ENCODE measurements at regions not wholly inside any gene's neighbourhood (a gene's known extent, or its start where the extent isn't known, plus 50 kb on each side); places are given as distances from the start of the nearest gene placed in this dataset.

GRCh38 chr10:130470286-130470685 lies 334.1 kb downstream of the GLRX3 start:
- DNase-seq, result no peak

- DNase-seq, result no peak
These were observed 334.8 kb downstream of the GLRX3 start for GRCh38 chr10:130470973-130471372.

- no peak for DNase-seq
These were observed 335.3 kb downstream of the GLRX3 start for GRCh38 chr10:130471486-130471885.

- DNase-seq, result no peak
These were observed 336.0 kb downstream of the GLRX3 start for GRCh38 chr10:130472236-130472635.

GRCh38 chr10:130474591-130474990 lies 338.4 kb downstream of the GLRX3 start:
- DNase-seq, result no peak

GRCh38 chr10:130477360-130477759 lies 341.2 kb downstream of the GLRX3 start:
- DNase-seq, result no peak

- no peak for DNase-seq
These were observed 343.0 kb downstream of the GLRX3 start for GRCh38 chr10:130479146-130479545.

GRCh38 chr10:130479926-130480325 lies 343.7 kb downstream of the GLRX3 start:
- DNase-seq, result no peak

- no peak for DNase-seq
These were observed 344.3 kb downstream of the GLRX3 start for GRCh38 chr10:130480491-130480890.

- DNase-seq, result no peak
These were observed 345.1 kb downstream of the GLRX3 start for GRCh38 chr10:130481076-130481930.

- no peak for DNase-seq
These were observed 345.7 kb downstream of the GLRX3 start for GRCh38 chr10:130481936-130482335.

- no peak for DNase-seq
These were observed 347.7 kb downstream of the GLRX3 start for GRCh38 chr10:130483691-130484467.

GRCh38 chr10:130484468-130485180 lies 348.4 kb downstream of the GLRX3 start:
- DNase-seq, result no peak

- DNase-seq, result no peak
These were observed 349.2 kb downstream of the GLRX3 start for GRCh38 chr10:130485236-130485957.

- DNase-seq, result no peak
These were observed 350.0 kb downstream of the GLRX3 start for GRCh38 chr10:130485958-130486895.

- DNase-seq, result no peak
These were observed 350.7 kb downstream of the GLRX3 start for GRCh38 chr10:130486906-130487305.

GRCh38 chr10:130487566-130487965 lies 351.4 kb downstream of the GLRX3 start:
- no peak for DNase-seq

GRCh38 chr10:130489891-130490290 lies 353.7 kb downstream of the GLRX3 start:
- no peak for DNase-seq

GRCh38 chr10:130491011-130491692 lies 355.0 kb downstream of the GLRX3 start:
- DNase-seq, result no peak

- no peak for DNase-seq
These were observed 355.5 kb downstream of the GLRX3 start for GRCh38 chr10:130491693-130492050.
